GM19397 (cell line): ENCODE measurements at regions not wholly inside any gene's neighbourhood (a gene's known extent, or its start where the extent isn't known, plus 50 kb on each side); places are given as distances from the start of the nearest gene placed in this dataset.

Experiments used
- ATAC-seq: cut with Tn5 transposase; IDR thresholded peaks from one replicate; pipeline ENCODE4 v1.9.1; 2021; ENCODE audit warnings: mild to moderate bottlenecking, moderate library complexity; ENCODE audit not compliant: unreplicated experiment

DNA sequence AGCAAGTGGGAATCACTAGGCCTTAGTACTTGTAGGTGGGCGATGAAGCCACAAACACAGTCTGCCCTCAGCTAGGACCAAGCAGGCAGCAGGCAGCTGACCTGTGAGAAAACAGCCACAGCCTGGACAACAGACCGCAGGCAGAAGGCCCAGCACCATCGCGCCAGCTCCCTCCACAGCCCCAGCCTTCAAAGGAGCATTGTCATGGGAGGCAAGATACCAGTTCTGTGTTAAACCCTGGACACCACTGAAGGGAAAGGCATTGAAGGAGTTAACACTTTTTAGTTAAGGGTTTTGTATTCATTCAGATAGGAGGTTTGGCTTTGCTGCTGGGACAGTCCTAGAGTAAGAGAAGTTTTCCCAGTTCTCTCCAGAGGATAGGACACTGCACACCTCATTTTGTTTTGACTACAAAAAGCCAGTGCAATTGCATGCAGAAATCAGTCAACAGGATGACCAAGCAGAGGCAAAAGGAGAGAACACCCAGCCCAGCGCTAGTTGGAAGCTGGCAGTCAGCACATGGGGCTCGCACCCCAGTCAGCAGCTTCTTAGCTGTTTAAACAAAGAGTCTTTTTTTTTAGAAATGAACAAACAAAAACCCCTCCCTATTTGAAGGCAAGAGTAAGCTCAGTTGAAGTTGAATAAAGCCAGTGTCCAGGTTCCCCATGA lies 286.1 kb upstream of the TPM1 start:
- ATAC-seq: no peak

DNA sequence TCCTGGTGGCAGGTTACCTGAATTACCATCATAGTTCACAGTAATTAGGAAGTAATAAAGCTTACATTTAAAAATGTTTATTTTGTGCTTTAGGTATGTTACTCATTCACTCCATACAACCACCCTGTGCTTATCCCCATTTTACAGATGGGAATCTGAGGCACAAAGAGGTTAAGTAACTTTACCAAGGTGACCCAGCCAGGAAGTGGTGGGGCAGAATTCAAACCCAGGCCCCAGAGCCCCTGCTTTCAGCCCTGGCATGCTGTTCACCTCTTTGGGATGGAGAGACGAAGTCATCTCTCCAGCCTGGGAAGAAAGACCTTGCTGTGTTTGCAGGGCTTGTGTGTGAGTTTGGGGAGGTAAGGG lies 285.6 kb upstream of the TPM1 start:
- no peak for ATAC-seq

DNA sequence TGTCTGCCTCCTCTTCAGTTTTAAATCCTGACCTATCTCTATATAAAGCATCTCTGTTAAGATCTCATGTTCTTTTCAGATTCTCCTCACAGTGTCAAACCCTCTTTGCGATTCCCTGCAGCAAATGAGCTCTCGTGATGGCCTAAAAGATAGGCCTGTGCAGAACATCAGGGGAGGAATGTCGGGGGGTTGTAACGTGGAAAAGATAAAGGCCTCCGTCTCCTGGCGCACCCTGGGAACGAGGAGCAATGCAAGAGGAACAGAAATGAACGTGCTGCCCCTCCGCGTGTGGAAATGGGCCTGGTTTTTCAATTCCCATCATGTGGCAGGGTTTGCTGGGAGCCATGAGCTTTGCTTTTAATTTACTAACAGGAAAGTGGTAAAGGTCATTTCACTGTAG lies 285.0 kb upstream of the TPM1 start:
- ATAC-seq: no peak

DNA sequence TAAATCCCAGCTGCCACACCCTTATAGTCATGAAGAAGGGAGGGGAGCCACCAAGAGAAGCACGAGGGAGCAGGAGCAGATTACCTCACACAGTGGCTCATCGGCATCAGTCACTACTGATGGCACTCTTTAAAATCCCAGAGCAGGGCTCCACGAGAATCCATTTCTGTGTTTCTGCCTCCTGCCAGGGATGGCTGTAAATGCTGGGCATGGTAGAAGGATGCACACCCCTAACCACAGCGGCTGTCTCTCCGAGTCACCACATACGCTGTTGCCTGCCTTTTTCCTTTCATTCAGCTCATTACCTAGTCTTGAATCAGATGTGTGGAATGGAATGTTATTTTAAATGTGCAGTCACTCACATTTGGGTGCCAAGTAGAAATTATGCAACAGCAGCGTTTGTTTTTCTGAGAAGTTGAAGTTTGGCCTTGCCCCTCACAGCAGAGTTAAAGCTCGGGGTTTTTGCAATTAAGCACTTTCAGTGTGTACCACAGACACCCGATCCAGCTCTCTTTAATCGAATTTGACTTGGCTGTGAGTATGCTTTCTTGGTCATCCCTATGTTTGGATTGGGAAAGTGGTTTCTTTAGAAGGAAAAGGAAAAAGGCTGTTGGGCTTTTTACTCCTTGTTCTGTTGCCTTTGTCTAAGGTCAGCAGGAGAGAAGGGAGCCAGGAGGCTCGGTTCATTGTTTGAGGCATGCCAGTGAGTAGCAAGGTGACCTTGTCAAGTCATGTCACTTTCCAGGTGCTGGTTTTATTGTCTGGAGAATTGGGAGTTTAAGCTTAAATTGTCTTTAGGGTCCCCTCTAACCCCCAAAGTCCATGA lies 284.2 kb upstream of the TPM1 start:
- ATAC-seq: no peak

DNA sequence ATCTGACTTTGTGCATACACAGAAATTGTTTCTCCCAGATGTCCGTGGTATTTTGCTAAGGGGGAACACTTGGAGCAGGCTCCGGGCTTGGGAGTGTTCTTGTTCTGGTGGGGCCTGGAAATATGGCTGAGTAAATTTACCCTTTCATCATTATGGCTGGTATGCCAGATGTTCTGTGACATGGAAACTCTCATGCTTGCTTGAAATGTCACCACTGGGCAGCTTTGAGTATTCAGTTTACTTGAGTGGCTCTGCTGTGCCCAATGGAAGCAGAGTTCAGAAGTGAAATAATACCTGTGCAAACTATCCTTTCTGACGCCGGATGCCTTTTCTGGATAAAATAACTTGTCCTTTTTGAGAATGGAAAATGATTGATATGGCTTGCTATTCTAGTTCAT lies 283.6 kb upstream of the TPM1 start:
- no peak for ATAC-seq

DNA sequence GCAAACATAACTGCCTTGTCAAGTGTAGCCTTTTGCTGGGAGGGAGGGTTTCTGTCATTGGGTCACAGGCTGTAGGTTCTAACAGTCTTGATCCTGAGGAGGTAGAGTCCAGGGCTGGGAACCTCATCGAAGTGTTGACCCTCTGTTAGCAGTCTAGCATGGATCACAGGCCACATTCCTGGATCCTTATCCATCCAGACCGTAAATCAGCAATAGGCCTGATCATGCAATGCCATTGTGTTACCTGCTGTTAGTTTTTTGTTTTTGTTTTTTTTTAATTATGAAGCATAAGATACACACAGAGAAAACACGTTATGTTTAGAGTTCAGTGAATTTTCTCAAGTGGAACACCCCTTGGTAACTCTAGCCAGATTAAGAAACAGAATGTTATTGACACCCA lies 282.0 kb upstream of the TPM1 start:
- ATAC-seq: no peak

DNA sequence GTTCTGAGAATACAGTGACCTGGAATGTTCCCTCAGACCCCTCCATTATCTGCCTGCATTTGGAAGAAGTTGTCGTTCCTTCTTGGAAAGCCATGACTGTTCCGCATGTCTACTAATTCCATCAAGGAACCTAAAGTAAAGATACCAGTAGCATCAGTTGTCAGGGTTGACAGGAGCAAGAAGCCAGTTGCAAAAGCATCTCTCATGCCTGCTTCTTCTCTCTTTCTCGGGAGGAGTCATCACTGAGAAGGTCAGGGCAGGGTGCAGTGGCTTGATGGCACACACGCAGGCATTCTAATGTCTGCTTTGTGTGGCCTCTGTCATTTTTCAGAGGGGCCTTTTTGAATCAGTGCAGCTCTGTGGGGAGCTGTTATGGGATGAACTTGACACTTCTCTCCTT lies 276.6 kb upstream of the TPM1 start:
- no peak for ATAC-seq

DNA sequence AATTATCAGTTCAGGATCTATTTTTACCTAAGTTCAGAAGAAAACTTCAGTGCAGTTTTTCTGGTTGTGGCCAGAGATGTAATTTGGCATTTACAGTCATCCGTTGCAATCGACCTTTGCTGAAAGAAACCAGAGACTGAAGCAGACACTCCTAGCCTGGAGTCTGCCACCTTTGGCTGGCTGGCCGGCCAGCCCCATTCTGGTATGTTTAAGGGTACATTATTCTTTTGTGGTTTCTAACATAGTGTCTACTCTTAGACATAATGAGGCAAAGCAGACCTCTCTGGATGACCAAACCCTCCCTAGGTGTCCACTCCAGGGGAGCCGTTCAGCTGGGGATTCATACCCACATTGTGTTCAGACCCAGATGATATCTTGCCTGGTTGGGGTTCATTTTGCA lies 275.9 kb upstream of the TPM1 start:
- no peak for ATAC-seq

DNA sequence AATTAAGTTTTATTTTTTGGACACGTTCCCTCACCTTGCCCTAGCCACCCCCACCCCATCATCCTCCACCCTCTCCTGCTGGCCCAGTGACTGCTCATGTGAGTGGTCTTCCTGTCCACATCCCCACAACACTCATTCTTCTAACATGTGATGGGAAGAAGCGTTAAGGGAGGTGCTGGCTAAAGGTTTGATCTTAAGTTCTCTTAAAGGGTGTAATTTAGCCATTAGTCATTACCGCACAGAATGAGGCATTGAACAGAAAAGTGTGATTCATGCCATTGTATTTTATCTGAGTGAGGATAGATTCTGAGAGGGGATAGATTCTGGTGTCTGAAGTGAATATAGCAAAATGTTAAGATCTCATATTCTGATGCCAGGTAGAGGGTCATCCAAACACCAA lies 272.9 kb upstream of the TPM1 start:
- ATAC-seq: no peak

DNA sequence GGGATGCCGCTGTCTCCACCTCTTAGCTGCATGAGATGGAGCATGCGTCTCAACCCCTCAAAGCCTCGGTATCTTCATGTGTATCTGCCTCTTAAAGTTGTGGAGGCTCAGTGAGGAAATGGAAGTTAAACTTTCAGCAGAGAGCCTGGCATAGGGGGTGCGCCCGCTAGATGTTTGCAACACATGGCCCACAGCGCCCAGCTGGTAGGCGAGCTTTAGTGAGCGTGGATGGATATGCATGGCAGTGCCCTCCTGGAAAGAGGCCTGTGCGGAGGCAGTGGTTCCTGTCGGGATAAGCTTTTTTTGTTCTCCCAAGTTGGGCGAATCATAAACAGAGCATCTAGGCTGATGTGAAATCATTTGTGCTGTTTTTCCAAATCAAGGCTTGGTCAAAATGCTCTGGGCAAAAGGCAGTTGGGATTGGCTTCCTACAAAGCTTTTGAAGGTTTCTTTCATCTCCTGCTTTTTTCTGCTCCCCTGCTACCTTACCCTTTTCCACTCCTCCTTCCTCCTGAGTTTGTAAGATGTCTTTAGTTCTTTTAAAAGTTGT lies 272.4 kb upstream of the TPM1 start:
- no peak for ATAC-seq

DNA sequence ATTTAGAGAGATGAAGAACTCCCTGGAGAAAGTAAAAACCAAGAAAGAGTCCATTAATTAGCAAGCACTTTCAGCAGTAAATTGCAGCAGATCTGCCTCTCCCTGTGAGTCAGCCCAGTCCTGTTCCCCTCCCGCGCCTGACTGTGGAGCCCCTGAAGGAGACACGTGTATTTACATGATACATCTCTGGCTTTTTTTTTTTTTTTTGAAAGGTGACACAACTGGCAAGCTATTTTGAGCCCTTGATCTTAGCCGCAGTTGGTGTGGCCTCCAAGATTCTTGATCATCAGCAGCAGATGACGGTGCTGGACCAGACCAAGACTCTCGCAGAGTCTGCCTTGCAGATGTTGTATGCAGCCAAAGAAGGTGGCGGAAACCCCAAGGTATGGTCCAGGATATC lies 271.8 kb upstream of the TPM1 start:
- no peak for ATAC-seq

DNA sequence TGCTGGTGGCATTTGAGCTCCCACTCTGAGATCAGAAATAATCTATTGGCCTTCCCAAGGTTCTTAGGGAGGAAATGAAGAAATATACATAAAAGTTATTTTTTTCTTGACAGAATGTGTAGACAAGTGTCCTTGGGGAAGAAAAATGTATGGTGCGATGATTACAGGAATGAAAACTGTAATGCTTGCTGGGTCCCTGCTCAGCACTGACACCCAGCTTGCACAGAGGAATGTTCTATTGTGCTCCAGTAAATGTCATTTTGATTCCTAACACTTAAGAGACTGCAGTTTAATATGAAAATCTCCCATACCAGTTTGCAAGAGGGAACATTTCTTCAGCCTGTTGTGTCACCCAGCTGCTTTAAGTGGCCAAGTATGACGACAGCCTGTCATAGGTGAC lies 271.3 kb upstream of the TPM1 start:
- ATAC-seq: no peak

DNA sequence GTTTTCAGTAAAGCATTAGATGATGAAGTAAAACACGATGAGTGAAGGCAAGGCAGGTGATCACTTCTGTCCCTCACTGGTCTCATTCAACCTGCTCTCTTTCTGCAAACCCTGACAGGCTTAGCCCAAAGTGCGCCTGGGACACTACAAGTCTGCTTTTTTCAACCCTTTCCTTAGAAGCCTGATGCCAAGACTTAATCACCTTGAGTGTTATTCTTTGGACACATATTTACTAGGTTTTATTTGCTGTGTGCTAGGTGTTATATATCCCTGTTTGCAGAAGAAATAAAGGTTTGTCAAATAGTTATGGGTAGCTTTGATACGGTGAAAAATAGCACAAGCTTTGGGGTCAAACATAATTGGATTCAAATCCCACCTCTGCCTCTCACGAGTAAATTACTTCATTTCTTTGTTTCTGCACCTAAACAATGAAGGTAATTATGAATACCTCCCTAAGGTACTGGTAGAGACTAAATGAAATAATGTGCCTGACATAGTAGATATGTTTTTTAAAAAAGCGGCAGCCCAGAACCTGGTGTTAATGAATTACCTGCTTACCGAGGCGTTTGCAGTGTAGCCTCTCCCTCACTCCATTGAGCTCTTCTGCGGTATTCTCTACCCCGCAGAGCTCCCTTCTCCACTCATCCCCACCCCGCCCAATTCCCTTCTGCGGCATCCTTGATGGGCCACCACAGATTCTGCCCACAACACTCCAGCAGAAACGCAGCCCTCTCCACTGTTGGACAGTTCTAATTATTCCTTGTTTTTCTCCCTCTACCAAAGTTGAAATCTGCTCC lies 269.0 kb upstream of the TPM1 start:
- no peak for ATAC-seq

DNA sequence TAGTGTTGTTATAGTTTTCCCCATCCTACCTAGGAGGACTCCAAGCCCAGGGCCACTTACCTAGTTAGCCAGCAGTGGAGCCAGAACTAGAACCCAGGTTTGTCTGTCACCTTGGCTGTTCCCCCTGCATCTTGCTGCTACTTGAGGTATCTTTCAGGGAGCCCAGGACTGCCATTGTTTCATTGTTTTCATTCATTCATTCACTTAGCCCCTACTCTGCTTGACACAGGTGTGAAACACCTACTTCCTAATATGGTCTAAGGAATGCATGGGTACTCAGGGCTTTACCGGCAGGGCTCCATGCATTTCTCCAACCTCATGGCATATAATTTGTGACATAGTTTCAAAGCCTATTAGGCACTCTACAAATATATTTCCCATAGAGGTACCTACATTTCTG lies 266.6 kb upstream of the TPM1 start:
- no peak for ATAC-seq

DNA sequence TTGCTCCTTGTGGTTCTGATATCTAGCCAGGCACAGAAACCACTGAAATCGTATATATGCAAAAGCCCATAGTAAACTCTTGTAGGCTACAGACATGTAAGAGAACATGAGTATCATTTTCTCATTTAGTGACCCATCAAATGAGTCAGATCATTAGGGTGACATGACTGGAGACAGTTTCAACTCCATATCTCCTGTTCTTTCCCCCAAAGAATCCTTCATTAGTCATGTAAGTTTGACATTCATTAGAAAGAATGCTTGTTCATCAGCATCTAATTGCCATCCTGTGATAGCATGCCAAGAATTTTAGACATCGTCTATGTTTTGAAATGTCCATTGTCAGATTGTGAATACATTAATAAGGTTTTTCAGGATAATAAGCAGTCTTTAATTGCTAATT lies 264.9 kb upstream of the TPM1 start:
- ATAC-seq: no peak

DNA sequence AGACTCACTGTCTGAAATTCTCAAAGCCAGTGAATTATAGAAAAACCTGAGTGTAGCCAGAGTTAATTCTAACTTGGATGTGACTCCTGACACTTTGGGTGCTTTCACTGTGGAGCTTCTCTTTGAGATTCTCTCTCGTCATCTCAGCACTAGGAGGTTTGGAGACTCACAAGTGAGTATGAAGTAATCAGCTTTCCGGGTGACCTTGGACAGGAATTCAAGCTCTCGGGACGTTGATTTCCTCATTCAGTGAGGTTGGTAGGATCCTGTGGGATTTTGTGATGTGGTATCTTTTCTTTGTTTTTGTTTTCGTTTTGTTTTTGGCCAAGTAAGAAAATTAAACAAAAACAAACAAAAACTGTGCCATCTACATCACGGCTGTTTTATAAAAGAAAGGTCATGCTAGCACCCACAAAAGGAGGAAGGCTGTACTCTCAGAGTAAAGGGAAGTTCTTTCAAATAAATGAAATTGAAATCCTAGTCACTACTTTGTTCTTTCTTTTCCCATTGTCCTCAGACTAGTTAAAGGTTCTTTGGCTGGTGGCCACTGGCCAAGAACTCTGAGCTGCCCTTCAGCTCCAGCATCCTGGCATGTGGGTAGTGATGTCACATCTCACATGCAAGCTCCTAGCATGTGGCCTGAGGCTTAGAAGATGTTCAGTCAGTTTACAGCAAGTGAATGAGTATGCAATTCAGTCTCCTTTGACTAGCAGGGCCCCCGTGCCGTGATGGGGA lies 263.3 kb upstream of the TPM1 start:
- no peak for ATAC-seq

DNA sequence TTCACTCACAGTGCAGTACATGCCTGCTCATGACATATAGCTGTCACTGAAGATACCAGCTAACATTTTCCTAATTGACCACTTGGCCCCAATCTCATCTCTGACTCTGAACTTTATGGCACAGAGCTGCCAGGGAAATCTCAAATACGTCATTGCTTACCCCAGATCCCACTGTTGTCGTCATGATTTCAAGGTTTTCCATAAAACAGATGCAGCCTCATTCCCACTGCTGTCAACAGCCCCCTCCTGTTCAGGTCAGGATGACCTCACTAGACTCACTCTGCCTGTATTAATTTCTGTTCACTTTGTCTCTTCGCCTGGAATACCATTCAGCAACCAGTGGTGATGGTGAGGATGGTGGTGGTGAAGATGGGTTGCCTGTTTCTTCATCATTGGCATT lies 262.6 kb upstream of the TPM1 start:
- no peak for ATAC-seq

DNA sequence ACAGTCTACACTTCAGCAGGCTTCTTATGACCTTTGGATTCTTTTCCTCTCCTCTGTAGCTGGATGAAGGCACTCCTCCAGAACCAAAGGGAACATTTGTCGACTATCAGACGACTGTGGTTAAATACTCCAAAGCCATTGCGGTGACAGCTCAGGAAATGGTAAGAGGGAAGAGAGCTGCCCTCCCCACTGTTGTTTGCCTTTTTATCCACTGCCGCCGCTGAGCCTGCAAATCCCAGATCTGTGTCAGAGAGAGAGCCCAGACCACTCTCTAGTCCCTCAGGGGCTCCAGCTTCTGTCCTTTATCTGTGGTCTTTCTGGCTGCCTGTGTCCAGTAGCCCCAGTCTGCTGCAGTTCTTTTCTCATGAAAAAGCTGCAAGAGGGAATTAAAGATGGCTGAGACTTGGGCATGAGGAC lies 261.5 kb upstream of the TPM1 start:
- no peak for ATAC-seq

DNA sequence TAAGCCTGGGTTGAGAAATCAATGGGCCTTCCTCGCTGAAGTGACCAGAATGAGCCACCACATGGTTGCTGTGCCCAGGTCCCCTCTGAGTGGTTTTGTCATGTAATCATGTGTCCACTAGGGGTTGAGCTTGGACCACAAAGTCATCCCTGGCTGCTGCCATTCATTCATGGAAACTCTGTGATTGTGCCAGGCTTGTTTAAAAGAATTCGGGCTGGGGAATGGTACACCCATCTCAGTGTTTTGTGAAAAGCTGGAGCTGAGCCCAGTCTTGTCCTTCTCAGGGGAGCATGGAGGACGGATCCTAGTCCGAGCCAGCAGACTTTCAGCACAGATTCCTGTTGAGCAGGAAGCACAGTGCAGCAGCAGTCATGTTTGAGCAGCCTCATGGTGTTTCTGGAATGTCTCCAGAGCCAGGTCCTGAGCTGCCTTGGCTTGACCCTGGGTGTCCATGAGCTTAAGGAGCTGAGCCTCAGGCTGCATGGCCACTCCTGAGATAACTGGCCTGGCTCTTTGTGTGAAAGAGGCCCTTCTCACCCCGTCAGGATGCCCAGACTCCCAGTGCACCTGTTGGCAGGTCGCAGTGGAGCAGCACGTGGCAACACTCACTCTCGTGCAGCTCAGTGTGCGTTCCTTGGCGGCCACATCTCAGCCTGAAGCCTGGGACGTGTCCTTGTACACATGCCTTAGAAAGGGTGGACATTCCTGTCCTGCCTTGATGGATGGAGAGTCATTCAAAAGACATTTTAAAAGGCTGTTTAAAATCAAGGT lies 260.3 kb upstream of the TPM1 start:
- ATAC-seq: no peak

DNA sequence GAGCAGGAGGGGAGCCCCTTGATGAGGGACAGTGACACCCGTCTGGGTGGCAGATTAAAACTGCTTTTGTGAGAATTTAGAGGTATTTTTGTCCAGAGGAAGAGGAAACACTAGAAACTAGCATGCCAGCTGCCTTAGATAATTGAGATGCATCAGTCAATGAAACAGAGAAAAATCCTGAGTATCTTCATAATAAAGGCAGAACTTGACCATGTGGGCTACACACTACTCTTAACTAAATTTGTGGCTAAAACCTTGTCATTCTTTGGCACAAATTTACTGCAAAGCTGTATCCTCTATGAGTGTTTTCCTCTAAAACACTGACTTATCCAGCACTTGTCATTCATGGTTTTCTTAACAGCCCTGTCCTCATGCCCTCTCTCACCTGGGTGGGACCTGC lies 259.7 kb upstream of the TPM1 start:
- ATAC-seq: no peak
